ENCODE measurements at regions not wholly inside any gene's neighbourhood (a gene's known extent, or its start where the extent isn't known, plus 50 kb on each side); places are given as distances from the start of the nearest gene placed in this dataset.

DNA sequence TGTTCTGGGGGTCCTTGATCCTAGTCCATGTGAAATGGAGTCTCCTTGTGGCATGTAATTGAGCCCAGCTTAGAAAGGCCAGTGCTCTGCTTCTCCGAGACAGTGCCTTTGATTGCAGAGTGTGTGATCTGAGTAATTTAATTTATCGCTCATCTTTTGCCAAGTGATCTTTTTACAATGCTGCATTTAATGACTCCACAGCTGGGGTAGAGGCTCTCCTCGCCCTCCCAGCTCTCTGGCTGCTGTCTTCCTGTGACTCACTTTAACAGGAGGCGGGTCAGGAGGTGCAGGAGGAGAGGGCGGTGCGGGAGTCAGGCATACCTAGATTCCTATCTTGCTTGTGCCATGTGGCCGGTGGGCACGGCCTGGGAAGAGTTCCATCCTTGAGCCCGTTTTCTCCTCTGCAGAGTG, 113.4 kb upstream of the FOXF1 start:
- no TSS peak for BruUV-seq (replicated peaks)
- H3K27ac ChIP-seq (ENCODE audit: low read length), result no peak overlapping the region
- TF ChIP-seq POLR2AphosphoS5 (IDR thresholded peaks at IDR 0.05; ENCODE audit: low read depth, low read length) (no peak), TCF7L2 (IDR thresholded peaks at IDR 0.05; ENCODE audit: low read depth, low read length) (no peak), SIN3A (IDR thresholded peaks at IDR 0.05; ENCODE audit: borderline replicate concordance, insufficient read depth, low read depth, low read length) (no peak)
- TF ChIP-seq, protein P1, sequence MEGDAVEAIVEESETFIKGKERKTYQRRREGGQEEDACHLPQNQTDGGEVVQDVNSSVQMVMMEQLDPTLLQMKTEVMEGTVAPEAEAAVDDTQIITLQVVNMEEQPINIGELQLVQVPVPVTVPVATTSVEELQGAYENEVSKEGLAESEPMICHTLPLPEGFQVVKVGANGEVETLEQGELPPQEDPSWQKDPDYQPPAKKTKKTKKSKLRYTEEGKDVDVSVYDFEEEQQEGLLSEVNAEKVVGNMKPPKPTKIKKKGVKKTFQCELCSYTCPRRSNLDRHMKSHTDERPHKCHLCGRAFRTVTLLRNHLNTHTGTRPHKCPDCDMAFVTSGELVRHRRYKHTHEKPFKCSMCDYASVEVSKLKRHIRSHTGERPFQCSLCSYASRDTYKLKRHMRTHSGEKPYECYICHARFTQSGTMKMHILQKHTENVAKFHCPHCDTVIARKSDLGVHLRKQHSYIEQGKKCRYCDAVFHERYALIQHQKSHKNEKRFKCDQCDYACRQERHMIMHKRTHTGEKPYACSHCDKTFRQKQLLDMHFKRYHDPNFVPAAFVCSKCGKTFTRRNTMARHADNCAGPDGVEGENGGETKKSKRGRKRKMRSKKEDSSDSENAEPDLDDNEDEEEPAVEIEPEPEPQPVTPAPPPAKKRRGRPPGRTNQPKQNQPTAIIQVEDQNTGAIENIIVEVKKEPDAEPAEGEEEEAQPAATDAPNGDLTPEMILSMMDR (IDR thresholded peaks at IDR 0.05), result no peak
- TF ChIP-seq, protein P2, sequence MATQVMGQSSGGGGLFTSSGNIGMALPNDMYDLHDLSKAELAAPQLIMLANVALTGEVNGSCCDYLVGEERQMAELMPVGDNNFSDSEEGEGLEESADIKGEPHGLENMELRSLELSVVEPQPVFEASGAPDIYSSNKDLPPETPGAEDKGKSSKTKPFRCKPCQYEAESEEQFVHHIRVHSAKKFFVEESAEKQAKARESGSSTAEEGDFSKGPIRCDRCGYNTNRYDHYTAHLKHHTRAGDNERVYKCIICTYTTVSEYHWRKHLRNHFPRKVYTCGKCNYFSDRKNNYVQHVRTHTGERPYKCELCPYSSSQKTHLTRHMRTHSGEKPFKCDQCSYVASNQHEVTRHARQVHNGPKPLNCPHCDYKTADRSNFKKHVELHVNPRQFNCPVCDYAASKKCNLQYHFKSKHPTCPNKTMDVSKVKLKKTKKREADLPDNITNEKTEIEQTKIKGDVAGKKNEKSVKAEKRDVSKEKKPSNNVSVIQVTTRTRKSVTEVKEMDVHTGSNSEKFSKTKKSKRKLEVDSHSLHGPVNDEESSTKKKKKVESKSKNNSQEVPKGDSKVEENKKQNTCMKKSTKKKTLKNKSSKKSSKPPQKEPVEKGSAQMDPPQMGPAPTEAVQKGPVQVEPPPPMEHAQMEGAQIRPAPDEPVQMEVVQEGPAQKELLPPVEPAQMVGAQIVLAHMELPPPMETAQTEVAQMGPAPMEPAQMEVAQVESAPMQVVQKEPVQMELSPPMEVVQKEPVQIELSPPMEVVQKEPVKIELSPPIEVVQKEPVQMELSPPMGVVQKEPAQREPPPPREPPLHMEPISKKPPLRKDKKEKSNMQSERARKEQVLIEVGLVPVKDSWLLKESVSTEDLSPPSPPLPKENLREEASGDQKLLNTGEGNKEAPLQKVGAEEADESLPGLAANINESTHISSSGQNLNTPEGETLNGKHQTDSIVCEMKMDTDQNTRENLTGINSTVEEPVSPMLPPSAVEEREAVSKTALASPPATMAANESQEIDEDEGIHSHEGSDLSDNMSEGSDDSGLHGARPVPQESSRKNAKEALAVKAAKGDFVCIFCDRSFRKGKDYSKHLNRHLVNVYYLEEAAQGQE (IDR thresholded peaks at IDR 0.05; ENCODE audit: insufficient read depth in 1 of 2, low read depth in 2 of 2, low read length in 1 of 2), result no peak
- CTCF ChIA-PET, result no interaction called here
- intact Hi-C loops (cut with micrococcal nuclease; ENCODE audit: unreplicated experiment), result no loop called here
- DNase-seq (ENCODE audit: low read depth, low spot score) (no peak), ATAC-seq (no peak)
- no peaks in the 10 kb centered on the region for H3K9me3 ChIP-seq (ENCODE audit: control insufficient read depth, insufficient read depth, low read depth, low read length)
- peaks cover 2% of the 10 kb centered on the region; the same call in 1 of the 2 replicates for H3K27me3 ChIP-seq (ENCODE audit: control insufficient read depth, insufficient read depth, low read length)
- in situ Hi-C loops (cut with HindIII; ENCODE audit: low pct_unique_long_range_greater_than_20kb, low sequenced_read_pairs), result no loop called here
- no peak overlapping the region for H3K4me3 ChIP-seq (ENCODE audit: low read depth in 2 of 2, low read length in 2 of 2)
- no peaks in the 10 kb centered on the region for H3K4me1 ChIP-seq (ENCODE audit: control insufficient read depth, insufficient read depth, low read length)
- POLR2A ChIA-PET, result no interaction called here
- no peaks in the 10 kb centered on the region for H3K36me3 ChIP-seq (ENCODE audit: control insufficient read depth, insufficient read depth, low read length)

DNA sequence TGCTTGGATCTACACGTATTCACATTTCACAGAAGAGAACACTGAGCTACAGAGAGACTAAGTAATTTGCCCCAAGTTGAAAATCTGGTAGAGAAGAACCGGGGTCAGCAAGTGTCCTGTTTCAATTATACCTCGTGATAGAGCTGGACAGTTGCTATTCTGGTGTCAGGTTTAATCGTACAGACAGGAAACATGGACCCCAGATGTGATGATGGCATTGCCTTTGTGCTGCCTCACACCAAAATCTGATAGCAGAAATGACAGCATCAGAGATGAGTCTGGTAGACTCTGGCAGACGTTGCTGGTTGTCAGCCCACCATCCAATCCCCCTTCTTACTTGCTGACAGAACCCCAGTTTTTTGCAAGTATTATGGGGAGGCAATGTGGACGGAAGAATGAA, 112.1 kb upstream of the FOXF1 start:
- in situ Hi-C loops (cut with HindIII; ENCODE audit: low pct_unique_long_range_greater_than_20kb, low sequenced_read_pairs) (no loop called here), intact Hi-C loops (cut with micrococcal nuclease; ENCODE audit: unreplicated experiment) (no loop called here)
- H3K36me3 ChIP-seq (ENCODE audit: control insufficient read depth, insufficient read depth, low read length), result no peaks in the 10 kb centered on the region
- H3K27ac ChIP-seq (ENCODE audit: low read length), result no peak overlapping the region
- TF ChIP-seq TCF7L2 (IDR thresholded peaks at IDR 0.05; ENCODE audit: low read depth, low read length) (no peak), POLR2AphosphoS5 (IDR thresholded peaks at IDR 0.05; ENCODE audit: low read depth, low read length) (no peak), SIN3A (IDR thresholded peaks at IDR 0.05; ENCODE audit: borderline replicate concordance, insufficient read depth, low read depth, low read length) (no peak)
- TF ChIP-seq, protein P1 (IDR thresholded peaks at IDR 0.05), result no peak
- TF ChIP-seq, protein P2 (IDR thresholded peaks at IDR 0.05; ENCODE audit: insufficient read depth in 1 of 2, low read depth in 2 of 2, low read length in 1 of 2), result no peak
- H3K4me1 ChIP-seq (ENCODE audit: control insufficient read depth, insufficient read depth, low read length), result no peaks in the 10 kb centered on the region
- H3K9me3 ChIP-seq (ENCODE audit: control insufficient read depth, insufficient read depth, low read depth, low read length), result no peaks in the 10 kb centered on the region
- ChIA-PET POLR2A (no interaction called here), CTCF (no interaction called here)
- no peak overlapping the region for H3K4me3 ChIP-seq (ENCODE audit: low read depth in 2 of 2, low read length in 2 of 2)
- ATAC-seq (no peak), DNase-seq (ENCODE audit: low read depth, low spot score) (no peak)
- no TSS peak for BruUV-seq (replicated peaks)
- peaks cover 2% of the 10 kb centered on the region; the same call in 1 of the 2 replicates for H3K27me3 ChIP-seq (ENCODE audit: control insufficient read depth, insufficient read depth, low read length)

All from Panc1 (cell line).